Glutamatergic neuron (in vitro differentiated cells): ENCODE measurements at regions not wholly inside any gene's neighbourhood (a gene's known extent, or its start where the extent isn't known, plus 50 kb on each side); places are given as distances from the start of the nearest gene placed in this dataset.

Source experiments
- DNase-seq: peaks from one replicate; pipeline ENCODE4 v3.0.0; 2022
- H3K27ac Mint-ChIP-seq: one replicate; pipeline ENCODE4 v1.8.0; 2020; ENCODE audit warnings: mild to moderate bottlenecking, mixed read lengths, inconsistent platforms; ENCODE audit not compliant: unreplicated experiment
- H3K27me3 Mint-ChIP-seq: one replicate; pipeline ENCODE4 v1.8.0; 2020; ENCODE audit warnings: mild to moderate bottlenecking, moderate library complexity, mixed read lengths, inconsistent platforms; ENCODE audit not compliant: unreplicated experiment
- H3K36me3 Mint-ChIP-seq: one replicate; pipeline ENCODE4 v1.8.0; 2020; ENCODE audit warnings: mild to moderate bottlenecking, mixed read lengths, inconsistent platforms; ENCODE audit not compliant: unreplicated experiment
- H3K4me1 Mint-ChIP-seq: one replicate; pipeline ENCODE4 v1.8.0; 2020; ENCODE audit warnings: mild to moderate bottlenecking, low read depth, mixed read lengths, inconsistent platforms; ENCODE audit not compliant: unreplicated experiment
- H3K4me3 Mint-ChIP-seq: one replicate; pipeline ENCODE4 v1.8.0; 2020; ENCODE audit warnings: mild to moderate bottlenecking, mixed read lengths, inconsistent platforms; ENCODE audit not compliant: unreplicated experiment
- H3K9me3 Mint-ChIP-seq: one replicate; pipeline ENCODE4 v1.8.0; 2020; ENCODE audit warnings: mild to moderate bottlenecking, moderate library complexity, mixed read lengths, inconsistent platforms; ENCODE audit not compliant: unreplicated experiment
- CTCF ChIP-seq: fragments of 200-600 bp; sonication (generic); IDR thresholded peaks from one replicate; pipeline ENCODE4 v1.5.0; 2021; ENCODE audit not compliant: partially characterized antibody, unreplicated experiment

GRCh38 chr13:48156466-48156865 lies 61.6 kb upstream of the MED4 start:
- H3K36me3 Mint-ChIP-seq, result no peaks in the 10 kb centered on the region
- no peak overlapping the region for H3K27ac Mint-ChIP-seq
- peak; percentile 19 for DNase-seq
- TF ChIP-seq CTCF, result no peak
- H3K9me3 Mint-ChIP-seq, result no peaks in the 10 kb centered on the region
- peaks cover 6% of the 10 kb centered on the region for H3K27me3 Mint-ChIP-seq
- no peak overlapping the region for H3K4me3 Mint-ChIP-seq
- H3K4me1 Mint-ChIP-seq, result peaks cover 24% of the 10 kb centered on the region

- no peak for DNase-seq
- H3K4me3 Mint-ChIP-seq, result no peak overlapping the region
- no peaks in the 10 kb centered on the region for H3K36me3 Mint-ChIP-seq
- peaks cover 20% of the 10 kb centered on the region for H3K4me1 Mint-ChIP-seq
- TF ChIP-seq CTCF, result no peak
- H3K27me3 Mint-ChIP-seq, result peaks cover 6% of the 10 kb centered on the region
- no peaks in the 10 kb centered on the region for H3K9me3 Mint-ChIP-seq
- no peak overlapping the region for H3K27ac Mint-ChIP-seq
These were observed 60.9 kb upstream of the MED4 start for GRCh38 chr13:48155848-48156247.

- Mint-ChIP-seq H3K27me3 (peaks cover 6% of the 10 kb centered on the region), H3K36me3 (no peaks in the 10 kb centered on the region), H3K4me1 (peaks cover 14% of the 10 kb centered on the region), H3K9me3 (no peaks in the 10 kb centered on the region), H3K27ac (peak overlapping the region; percentile 4), H3K4me3 (no peak overlapping the region)
- DNase-seq, result no peak
- no peak for TF ChIP-seq CTCF
These were observed 59.8 kb upstream of the MED4 start for GRCh38 chr13:48154671-48155070.

GRCh38 chr13:48153186-48153585 lies 58.3 kb upstream of the MED4 start:
- Mint-ChIP-seq H3K27ac (no peak overlapping the region), H3K4me3 (no peak overlapping the region), H3K4me1 (peaks cover 13% of the 10 kb centered on the region), H3K9me3 (peaks cover under 1% of the 10 kb centered on the region), H3K36me3 (no peaks in the 10 kb centered on the region), H3K27me3 (peaks cover 5% of the 10 kb centered on the region)
- no peak for TF ChIP-seq CTCF
- DNase-seq, result no peak

- DNase-seq, result no peak
- Mint-ChIP-seq H3K4me3 (no peak overlapping the region), H3K9me3 (peaks cover 4% of the 10 kb centered on the region), H3K36me3 (peaks cover 4% of the 10 kb centered on the region), H3K4me1 (peaks cover 11% of the 10 kb centered on the region), H3K27me3 (peaks cover 4% of the 10 kb centered on the region), H3K27ac (peak overlapping the region; percentile 52)
- TF ChIP-seq CTCF, result no peak
These were observed 56.7 kb upstream of the MED4 start for GRCh38 chr13:48151363-48152161.
